ENCODE measurements at regions not wholly inside any gene's neighbourhood (a gene's known extent, or its start where the extent isn't known, plus 50 kb on each side); places are given as distances from the start of the nearest gene placed in this dataset.

DNA sequence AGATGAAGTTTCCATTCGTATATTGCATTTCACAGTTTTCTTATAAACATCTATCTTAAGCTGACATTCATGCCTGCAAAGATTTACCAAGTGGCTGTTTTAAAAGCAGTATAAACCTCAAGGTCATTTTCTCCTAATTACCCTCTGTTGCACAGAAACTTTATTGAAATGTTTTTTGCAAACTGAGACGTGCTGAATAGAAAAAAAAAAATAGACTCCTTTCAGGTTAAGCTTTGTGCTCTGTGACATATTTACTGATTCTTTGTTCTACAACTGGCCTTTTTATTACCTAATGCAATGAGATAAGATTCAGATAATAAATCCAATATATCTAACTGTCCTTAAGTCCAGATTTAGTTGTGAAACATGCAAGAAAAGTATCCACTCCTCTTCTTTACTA, 938.7 kb downstream of the DSC3 start:
- ChIA-PET POLR2A (no interaction called here), CTCF (no interaction called here)
- no peak overlapping the region for H3K27ac ChIP-seq
- no peaks in the 10 kb centered on the region for H3K9me3 ChIP-seq
- ATAC-seq, result no peak
- TF ChIP-seq CBX2 (IDR thresholded peaks at IDR 0.05; ENCODE audit: borderline replicate concordance, low read depth) (no peak), TFCP2L1 (CRISPR knock-in tag; IDR thresholded peaks at IDR 0.05) (no peak), MAX (IDR thresholded peaks at IDR 0.05) (no peak), ZSCAN20 (CRISPR knock-in tag; IDR thresholded peaks at IDR 0.05) (no peak), CTCF (IDR thresholded peaks at IDR 0.05) (no peak), ATOH8 (CRISPR knock-in tag; IDR thresholded peaks at IDR 0.05; ENCODE audit: low read depth) (no peak), ZFP36 (IDR thresholded peaks at IDR 0.05; ENCODE audit: borderline replicate concordance, partially characterized antibody) (no peak), POLR2A (IDR thresholded peaks at IDR 0.05; ENCODE audit: low read length) (no peak), EHF (CRISPR knock-in tag; IDR thresholded peaks at IDR 0.05) (no peak), EHMT2 (IDR thresholded peaks at IDR 0.05; ENCODE audit: low read depth) (no peak), TP53 (CRISPR knock-in tag; IDR thresholded peaks at IDR 0.05) (no peak), KDM5A (IDR thresholded peaks at IDR 0.05) (no peak), HDAC2 (IDR thresholded peaks at IDR 0.05) (no peak), NPAS2 (CRISPR knock-in tag; IDR thresholded peaks at IDR 0.05; ENCODE audit: borderline replicate concordance) (no peak), RCOR1 (IDR thresholded peaks at IDR 0.05; ENCODE audit: low read depth, low read length) (no peak), HOXB5 (CRISPR knock-in tag; IDR thresholded peaks at IDR 0.05) (no peak)
- TF ChIP-seq, protein P1, sequence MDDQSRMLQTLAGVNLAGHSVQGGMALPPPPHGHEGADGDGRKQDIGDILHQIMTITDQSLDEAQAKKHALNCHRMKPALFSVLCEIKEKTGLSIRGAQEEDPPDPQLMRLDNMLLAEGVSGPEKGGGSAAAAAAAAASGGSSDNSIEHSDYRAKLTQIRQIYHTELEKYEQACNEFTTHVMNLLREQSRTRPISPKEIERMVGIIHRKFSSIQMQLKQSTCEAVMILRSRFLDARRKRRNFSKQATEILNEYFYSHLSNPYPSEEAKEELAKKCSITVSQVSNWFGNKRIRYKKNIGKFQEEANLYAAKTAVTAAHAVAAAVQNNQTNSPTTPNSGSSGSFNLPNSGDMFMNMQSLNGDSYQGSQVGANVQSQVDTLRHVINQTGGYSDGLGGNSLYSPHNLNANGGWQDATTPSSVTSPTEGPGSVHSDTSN (IDR thresholded peaks at IDR 0.05), result no peak
- FAIRE-seq, result no peak
- no peak overlapping the region for H3K4me2 ChIP-seq
- H3K4me3 ChIP-seq, result no peak overlapping the region
- 30% methylated on average over 2 of the region's 2 CpGs for WGBS (ENCODE audit: missing lambda C conversion rate)
- H3K4me1 ChIP-seq, result no peaks in the 10 kb centered on the region
- no peak for DNase-seq (ENCODE audit: low read depth in 1 of 2, low spot score in 1 of 2)

DNA sequence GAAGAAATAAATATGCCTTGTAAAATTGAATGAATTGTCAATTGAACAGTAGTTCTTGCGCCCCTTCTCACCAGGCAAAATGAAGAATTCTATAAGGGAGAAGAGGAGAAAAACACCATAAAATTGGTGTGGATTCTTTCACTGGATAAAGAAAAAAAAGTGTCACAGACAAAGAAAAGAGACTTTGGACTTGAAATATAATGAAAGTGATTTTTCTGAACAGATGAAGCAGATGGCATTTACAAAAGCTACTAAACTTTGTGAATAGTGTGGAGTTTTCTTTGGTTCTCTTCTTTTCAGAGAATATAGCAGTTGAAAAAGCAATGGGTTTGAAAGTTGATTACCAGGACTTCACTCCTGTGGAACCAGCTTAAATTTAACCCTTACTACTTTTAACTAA, 945.7 kb downstream of the DSC3 start:
- ChIA-PET POLR2A (no interaction called here), CTCF (no interaction called here)
- Histone ChIP-seq H3K9me3 (no peaks in the 10 kb centered on the region), H3K27ac (no peak overlapping the region), H3K4me1 (no peaks in the 10 kb centered on the region), H3K4me2 (no peak overlapping the region), H3K4me3 (no peak overlapping the region)
- ATAC-seq, result no peak
- DNase-seq (ENCODE audit: low read depth in 1 of 2, low spot score in 1 of 2), result no peak
- TF ChIP-seq REST (IDR thresholded peaks at IDR 0.05), result no peak
- no peak for TF ChIP-seq BHLHE40 (IDR thresholded peaks at IDR 0.05; ENCODE audit: low read depth, low read length)
- TF ChIP-seq JUN (IDR thresholded peaks at IDR 0.05), result no peak
- no peak for TF ChIP-seq TFCP2L1 (CRISPR knock-in tag; IDR thresholded peaks at IDR 0.05)
- no peak for TF ChIP-seq CEBPB (IDR thresholded peaks at IDR 0.05)
- TF ChIP-seq, protein P2, sequence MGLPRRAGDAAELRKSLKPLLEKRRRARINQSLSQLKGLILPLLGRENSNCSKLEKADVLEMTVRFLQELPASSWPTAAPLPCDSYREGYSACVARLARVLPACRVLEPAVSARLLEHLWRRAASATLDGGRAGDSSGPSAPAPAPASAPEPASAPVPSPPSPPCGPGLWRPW (IDR thresholded peaks at IDR 0.05), result no peak
- no peak for TF ChIP-seq POLR2A (IDR thresholded peaks at IDR 0.05; ENCODE audit: low read length)
- no peak for TF ChIP-seq FOSL2 (IDR thresholded peaks at IDR 0.05)
- no peak for TF ChIP-seq FOSL2 (CRISPR knock-in tag; IDR thresholded peaks at IDR 0.05)
- no peak for TF ChIP-seq HDAC2 (IDR thresholded peaks at IDR 0.05)
- FAIRE-seq, result no peak
- 40% methylated on average over 1 of the region's 1 CpG for WGBS (ENCODE audit: missing lambda C conversion rate)
